EH (cell line): ENCODE measurements at regions not wholly inside any gene's neighbourhood (a gene's known extent, or its start where the extent isn't known, plus 50 kb on each side); places are given as distances from the start of the nearest gene placed in this dataset.

Experiments used
- DNase-seq: peaks from one replicate; pipeline ENCODE4 v3.0.0-alpha.2; 2015; ENCODE audit warnings: low read depth

GRCh38 chr12:85509081-85509856 is 229.2 kb downstream of the ALX1 start:
- no peak for DNase-seq

DNA sequence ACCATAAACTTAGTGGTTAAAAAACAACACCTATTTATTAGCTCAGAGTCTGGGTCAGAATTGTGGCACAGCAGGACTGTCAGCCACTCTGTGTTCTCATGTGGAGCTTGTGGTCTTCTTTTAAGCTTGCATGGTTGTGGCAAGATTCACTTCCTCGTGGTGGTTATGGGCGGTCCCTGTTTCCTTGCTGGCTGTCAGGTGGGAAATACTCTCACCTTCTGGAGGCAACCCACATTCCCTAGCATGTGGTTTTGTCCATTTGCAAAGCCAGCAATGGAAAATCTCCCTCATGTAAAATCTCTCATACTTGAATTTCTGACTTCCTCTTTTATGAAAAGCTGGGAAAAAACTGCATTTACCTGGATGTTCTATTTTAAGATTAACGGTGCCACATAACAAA is 229.8 kb downstream of the ALX1 start:
- no peak for DNase-seq

GRCh38 chr12:85516039-85516438 is 236.0 kb downstream of the ALX1 start:
- no peak for DNase-seq

- DNase-seq, result no peak
Observed at GRCh38 chr12:85516667-85517325, 236.8 kb downstream of the ALX1 start.

GRCh38 chr12:85519163-85519562 is 239.1 kb downstream of the ALX1 start:
- no peak for DNase-seq

DNA sequence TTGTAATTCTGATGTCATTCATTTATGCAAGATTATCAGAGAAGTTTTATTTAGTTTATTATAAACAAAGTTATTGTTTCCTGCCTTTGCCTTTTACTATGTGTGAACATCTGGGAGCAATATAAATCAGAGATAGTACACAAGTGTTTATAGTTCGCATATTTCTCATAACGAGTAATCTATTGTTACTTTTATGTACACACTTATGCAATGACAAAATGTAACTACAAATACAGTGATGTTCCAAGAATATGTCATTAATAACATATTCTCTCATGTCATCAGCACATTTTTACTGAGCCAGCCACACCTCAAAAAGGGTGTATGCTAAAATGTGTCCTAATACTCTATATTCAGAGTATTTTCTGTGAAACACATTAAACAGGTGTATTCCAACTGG is 243.2 kb downstream of the ALX1 start:
- no peak for DNase-seq

GRCh38 chr12:85527192-85527591 is 247.2 kb downstream of the ALX1 start:
- DNase-seq, result no peak

- no peak for DNase-seq
Observed at GRCh38 chr12:85529896-85530295, 249.9 kb downstream of the ALX1 start.

DNA sequence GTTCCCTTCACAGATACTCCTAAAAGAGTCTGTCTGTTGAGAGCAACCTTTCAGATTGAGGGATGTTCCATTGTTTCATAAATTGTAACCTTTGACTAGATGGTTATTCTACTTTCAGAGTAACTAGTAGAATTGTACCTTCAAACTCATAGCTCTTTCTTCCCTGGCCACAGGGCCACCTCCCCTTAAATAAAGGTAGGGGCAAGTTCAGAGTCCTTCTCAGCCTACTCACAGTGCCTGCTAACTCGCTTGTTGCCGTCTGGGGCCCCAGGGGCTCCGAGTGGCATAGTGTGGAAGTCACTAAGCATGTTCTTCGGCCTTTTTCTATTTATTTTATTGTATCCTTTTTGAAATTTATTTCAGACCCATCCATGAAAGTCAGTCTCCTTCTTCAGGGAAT is 250.4 kb downstream of the ALX1 start:
- no peak for DNase-seq

GRCh38 chr12:85531341-85531740 is 251.3 kb downstream of the ALX1 start:
- DNase-seq, result no peak

DNA sequence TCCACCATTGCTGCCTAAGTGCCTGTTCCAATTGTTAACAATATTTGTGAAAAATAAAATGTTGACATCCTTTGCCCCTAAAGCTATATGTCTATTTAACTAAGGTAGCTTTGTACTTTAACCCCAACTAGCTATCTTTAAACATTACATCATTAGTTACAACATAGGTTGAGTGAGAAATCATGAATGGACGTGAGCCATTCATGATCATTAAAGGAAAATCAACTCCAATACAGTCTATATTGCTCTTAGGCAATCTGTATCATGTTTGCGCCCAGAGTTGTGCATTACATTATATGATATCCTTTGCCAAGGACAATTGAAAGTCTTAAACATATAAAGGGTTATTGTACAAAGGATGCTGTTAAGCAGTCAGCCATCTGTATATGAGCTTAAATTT is 269.6 kb downstream of the ALX1 start:
- DNase-seq, result no peak

DNA sequence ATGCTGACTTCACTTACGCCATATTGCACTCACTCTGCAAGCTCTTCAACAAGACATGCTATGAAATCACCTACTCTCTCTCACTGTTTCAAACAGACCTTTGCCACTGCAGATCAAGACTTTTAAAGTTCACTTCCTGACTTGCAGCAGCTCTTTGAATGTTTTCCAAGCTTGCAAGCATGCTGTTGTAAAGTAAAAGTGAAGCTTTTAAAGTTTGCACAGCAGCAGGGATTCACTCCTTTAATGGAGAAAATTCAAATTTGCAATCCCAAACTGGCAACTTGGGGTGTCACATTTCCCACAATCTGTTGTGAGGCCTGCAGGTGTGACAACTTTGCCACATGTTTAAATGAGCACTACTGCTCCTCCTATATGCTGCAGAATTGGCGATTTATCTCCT is 270.9 kb downstream of the ALX1 start:
- no peak for DNase-seq

- DNase-seq, result no peak
Observed at GRCh38 chr12:85552461-85552860, 272.4 kb downstream of the ALX1 start.

- no peak for DNase-seq
Observed at GRCh38 chr12:85557850-85558249, 277.8 kb downstream of the ALX1 start.

DNA sequence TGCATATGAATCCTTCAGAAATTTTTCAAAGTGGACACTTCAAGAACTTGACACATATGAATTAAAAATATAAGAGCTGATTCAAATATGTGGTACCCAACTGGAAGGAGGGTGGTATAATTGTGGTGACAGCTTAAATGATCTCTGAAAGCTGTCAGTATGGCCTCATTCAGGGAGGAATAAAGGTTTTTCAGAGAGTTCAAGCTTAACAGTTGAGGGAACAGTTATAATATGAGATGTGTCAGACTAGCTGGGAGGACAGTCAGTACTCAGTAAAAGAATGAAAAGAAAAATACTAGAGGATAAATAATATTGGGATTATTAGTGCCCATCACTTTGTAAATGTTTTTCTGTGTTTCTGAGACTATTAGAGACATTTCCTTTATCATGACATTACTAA is 277.5 kb downstream of the RASSF9 start:
- DNase-seq, result no peak

DNA sequence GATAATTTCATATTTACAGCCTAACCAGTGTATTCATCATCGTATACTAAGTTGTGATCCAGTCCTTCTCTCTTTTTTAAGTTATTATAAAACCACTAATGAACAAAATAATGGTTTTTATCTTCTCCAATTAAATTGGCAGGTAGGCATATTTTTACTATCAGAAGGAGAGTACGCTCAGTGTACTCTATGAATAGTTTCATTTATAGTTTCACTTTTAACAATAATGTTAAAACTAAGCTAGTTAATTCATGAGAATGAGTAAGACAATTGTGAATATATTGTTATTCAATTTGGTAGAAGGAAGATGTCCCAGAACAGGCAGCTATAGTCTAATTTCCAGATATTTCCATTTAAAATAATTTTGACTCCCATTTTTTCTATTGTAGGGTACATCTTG is 277.1 kb downstream of the RASSF9 start:
- no peak for DNase-seq

- no peak for DNase-seq
Observed at GRCh38 chr12:85559536-85559935, 276.7 kb downstream of the RASSF9 start.

- DNase-seq, result no peak
Observed at GRCh38 chr12:85562765-85563164, 273.4 kb downstream of the RASSF9 start.

GRCh38 chr12:85564786-85565185 is 271.4 kb downstream of the RASSF9 start:
- DNase-seq, result no peak

- DNase-seq, result no peak
Observed at GRCh38 chr12:85568395-85569103, 267.7 kb downstream of the RASSF9 start.

GRCh38 chr12:85569261-85569660 is 266.9 kb downstream of the RASSF9 start:
- DNase-seq, result no peak

GRCh38 chr12:85572956-85573355 is 263.3 kb downstream of the RASSF9 start:
- DNase-seq, result peak; percentile 23

- no peak for DNase-seq
Observed at GRCh38 chr12:85573635-85574214, 262.5 kb downstream of the RASSF9 start.
